Stimulated activated CD4-positive, alpha-beta T cell treated with anti-CD3 and anti-CD28 coated beads, Interleukin-4, amount 100 ng/mL, for 48 hours (primary cell): ENCODE measurements at regions not wholly inside any gene's neighbourhood (a gene's known extent, or its start where the extent isn't known, plus 50 kb on each side); places are given as distances from the start of the nearest gene placed in this dataset.
"Not testable (repeated sequence)": the region's sequence is repeated elsewhere in the genome, so short reads cannot be mapped to it uniquely, and the experiment has no call there.

Experiments
- DNase-seq, 2 donors: peaks; one replicate each; pipeline ENCODE4 v3.0.0-alpha.2; 2020; ENCODE audit warnings: low read depth in 2 of 2

DNA sequence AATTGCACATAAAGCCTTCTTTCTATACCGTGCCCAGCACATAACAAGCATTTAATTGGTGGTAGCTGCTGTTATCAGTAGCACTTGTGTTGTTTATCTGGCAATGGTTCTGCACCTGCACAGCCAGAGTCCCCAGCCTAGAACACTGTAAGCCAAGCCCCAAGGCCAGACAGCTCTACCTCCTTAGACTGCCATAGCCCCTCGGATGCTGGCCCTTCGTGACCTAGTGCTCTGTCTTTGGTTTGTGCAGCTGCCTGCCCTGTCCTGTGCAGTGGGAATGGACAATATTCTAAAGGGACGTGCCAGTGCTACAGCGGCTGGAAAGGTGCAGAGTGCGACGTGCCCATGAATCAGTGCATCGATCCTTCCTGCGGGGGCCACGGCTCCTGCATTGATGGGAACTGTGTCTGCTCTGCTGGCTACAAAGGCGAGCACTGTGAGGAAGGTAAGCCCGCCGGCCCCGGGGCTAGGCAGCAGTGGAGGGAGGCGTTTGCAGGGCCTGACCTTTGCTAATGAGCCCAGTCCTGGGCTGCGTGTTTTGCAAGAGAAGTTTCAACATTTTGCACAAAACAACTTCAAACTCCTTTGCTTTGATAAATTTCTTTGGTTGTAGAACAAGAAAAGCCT, 173.3 kb upstream of the WWC1 start:
- DNase-seq: no peak

DNA sequence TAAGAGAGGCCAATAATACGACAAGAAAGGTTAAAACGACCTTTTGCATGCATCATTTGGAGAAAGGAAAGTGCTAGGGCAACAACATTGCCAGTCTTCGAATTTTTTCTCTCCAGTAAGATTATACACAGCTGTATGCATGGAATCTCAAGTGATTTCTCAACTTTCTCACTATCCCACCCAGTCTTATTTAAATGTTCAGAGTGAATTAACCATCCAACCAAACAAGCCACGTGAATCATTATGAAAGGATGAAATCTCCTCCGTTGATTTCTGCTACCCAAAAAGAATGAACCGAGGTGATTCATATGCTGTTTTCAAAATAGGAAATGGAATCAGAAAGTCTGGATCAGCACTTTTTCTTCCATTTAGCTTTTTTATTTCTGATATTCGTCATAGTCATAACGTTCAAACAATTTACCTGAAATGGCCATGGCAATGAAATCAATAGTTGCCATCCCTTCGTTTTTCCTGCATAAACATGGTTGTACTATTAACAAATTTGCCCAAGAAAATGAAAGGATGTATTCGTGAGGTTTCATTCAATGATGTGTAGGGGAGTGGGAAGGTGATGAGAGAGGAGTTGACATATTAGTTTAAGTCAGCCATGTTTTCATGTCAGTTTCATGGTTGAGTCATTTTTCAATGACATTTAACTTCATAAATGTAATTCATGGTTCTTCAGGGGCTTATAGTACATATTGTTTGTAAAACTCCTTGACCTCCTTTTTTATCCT, 170.9 kb upstream of the WWC1 start:
- no peak for DNase-seq

DNA sequence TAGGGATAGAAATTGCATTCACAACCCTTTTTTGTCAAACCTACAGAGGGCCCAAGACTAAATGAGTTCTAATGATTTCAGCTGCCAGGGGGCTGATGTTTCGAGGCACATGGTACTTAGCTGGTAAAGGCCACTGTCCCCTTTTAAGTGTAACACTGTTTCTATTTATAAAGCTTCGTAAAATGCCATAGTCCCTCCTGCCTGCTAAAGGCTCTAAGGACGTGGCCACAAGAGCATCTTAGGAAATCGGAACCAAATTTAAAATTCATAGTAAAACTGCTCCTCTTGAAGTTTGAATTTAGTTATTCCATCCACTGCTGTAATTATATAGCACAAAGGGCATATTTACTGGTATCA, 170.3 kb upstream of the WWC1 start:
- no peak for DNase-seq

- no peak for DNase-seq
Observed at GRCh38 chr5:168123631-168124528, 167.6 kb upstream of the WWC1 start.

DNA sequence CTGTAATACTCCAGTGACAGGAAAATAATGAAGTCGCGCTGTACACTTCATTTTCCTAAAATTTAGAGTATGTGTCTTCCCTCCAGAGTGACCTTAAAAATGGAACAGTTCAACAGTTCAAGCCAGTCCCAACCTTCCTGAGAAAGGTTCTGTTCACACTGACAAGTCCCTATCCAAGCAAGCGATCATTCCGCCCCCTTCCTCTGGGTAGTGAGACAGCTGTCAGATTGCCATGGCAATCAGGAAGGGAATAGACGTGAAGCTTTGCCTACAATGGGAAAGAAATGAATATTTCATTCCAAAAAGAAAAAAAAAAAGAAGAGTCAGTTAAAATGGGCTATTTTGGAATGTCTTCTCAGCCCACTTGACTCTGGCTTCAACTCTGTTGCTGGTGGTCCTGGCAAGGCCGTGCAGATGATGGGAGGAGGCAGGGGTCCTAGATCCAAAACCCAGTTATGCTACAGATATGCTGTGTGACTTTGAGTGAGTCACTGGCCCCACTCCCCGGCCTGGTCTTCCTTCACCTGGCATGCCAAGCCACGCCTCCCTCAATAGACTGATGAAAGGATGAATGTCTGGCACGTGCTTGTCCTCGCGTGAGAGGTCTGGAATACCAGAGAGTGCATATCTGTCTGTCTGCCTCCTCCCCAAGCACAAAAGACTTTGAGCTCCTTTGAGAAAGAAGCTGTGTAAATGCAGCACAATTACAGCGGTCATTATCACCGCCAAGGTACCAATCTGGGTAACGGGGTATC, 165.8 kb upstream of the WWC1 start:
- DNase-seq: no peak

DNA sequence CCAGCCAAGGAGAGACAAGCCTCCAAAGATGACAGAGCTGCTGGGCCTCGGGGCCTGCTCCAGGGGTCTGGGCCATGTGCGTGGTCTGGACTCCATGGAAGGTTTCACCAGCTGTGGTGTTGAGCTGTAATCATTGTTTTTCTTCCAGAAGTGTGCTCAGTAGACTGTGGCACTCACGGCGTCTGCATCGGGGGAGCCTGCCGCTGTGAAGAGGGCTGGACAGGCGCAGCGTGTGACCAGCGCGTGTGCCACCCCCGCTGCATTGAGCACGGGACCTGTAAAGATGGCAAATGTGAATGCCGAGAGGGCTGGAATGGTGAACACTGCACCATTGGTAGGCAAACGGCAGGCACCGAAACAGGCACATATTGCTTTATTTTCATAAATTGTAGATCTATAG, 164.8 kb upstream of the WWC1 start:
- no peak for DNase-seq

DNA sequence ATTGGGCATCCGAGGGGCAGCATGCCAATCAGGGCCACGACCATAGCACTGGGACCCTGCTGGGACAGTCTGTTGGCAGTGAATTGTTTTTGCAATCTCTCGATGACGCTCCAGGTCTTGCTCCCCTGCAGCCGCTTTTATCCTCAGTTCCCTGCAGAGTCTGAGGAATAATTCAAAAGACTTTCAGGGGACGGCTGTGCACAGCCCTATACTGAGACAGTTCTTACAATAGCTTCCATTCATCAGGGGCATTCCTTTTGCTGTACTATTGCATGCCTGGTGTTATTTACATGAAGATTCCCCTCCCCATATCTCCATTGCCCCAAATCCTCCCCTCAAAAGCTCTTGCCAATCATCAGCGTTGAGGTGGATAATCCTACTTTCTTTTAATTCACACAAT, 163.3 kb upstream of the WWC1 start:
- no peak for DNase-seq

- no peak for DNase-seq
Observed at GRCh38 chr5:168128557-168128956, 162.9 kb upstream of the WWC1 start.

DNA sequence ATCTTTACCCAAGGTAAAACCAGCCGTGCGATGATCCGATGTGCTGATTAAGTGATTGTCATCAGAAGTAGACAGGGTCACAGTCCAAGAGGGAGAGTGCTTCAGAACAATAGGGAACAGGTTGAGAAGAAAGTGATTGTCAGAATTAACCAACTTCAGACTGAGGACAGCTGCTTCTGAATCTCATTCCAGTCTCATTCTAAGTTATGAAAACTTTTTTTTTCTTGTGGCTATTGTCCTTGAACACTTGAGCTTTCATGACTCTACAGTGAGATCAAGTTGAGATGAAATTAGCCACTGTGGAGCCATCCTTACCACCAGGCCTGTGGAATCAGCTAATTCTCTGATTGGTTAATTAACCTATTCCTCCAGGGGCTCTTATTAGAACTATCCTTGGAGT, 159.9 kb upstream of the WWC1 start:
- DNase-seq: no peak

GRCh38 chr5:168132241-168132641, 159.2 kb upstream of the WWC1 start:
- no peak for DNase-seq

DNA sequence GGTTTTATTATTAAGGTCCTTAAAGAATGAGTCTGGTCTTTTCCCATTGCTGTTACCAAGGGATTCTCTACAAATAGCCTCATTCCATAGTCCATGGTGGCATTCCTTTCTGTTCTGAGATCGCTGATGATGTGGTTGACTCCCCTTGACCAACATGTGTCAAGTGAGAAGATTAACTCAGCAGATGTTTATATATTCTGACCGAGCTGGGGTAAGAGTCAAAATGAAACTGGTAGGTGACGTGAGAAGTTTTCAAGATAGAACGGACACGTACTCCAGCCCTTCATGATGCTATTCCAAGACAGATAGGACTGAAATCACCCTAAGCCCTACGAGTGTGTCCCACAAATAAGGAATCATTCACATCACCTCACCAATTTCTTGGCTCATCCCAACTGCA, 155.5 kb upstream of the WWC1 start:
- DNase-seq: no peak

- DNase-seq: no peak
Observed at GRCh38 chr5:168136340-168136739, 155.1 kb upstream of the WWC1 start.

DNA sequence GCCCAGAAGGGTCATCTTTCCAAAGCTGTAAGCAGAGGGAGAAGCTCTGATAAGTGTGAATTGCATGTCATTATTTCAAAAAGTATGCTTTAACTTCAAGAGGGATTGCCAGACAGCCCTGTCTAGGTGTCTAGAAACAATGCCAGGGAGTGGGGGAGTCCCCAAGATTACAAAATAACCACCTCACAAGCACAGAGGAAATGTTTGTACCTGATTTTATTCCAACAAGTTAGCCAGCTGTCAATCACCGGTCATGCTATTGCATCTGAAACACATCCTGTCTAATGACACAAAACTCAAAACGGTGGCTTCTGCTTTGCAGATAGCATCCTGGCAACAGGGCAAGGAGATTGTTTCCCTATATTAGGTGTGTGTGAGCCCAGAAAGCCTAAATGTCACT, 154.2 kb upstream of the WWC1 start:
- no peak for DNase-seq

- no peak for DNase-seq
Observed at GRCh38 chr5:168140241-168140640, 151.2 kb upstream of the WWC1 start.

- no peak for DNase-seq
Observed at GRCh38 chr5:168142402-168142801, 149.0 kb upstream of the WWC1 start.

- DNase-seq: not testable (repeated sequence)
Observed at GRCh38 chr5:168143521-168143920, 147.9 kb upstream of the WWC1 start.

DNA sequence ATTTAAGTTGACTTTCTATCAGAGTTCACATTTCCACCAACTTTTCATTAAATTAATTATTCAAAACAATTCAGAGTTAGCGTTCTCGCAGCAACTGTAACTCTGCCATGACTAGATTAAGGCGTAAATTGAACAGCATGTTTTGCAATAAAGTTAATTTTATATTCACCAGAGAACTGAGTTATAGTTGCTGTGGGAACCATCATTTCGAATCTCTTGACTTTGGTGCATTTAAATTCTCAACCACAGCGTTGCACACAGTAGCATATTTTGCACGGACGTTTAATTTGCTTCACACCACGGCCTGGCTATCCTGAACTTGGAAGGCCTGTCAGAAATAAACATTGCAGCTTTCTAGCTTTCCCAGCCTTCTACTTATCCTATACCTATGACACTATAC, 144.3 kb upstream of the WWC1 start:
- DNase-seq: no peak

DNA sequence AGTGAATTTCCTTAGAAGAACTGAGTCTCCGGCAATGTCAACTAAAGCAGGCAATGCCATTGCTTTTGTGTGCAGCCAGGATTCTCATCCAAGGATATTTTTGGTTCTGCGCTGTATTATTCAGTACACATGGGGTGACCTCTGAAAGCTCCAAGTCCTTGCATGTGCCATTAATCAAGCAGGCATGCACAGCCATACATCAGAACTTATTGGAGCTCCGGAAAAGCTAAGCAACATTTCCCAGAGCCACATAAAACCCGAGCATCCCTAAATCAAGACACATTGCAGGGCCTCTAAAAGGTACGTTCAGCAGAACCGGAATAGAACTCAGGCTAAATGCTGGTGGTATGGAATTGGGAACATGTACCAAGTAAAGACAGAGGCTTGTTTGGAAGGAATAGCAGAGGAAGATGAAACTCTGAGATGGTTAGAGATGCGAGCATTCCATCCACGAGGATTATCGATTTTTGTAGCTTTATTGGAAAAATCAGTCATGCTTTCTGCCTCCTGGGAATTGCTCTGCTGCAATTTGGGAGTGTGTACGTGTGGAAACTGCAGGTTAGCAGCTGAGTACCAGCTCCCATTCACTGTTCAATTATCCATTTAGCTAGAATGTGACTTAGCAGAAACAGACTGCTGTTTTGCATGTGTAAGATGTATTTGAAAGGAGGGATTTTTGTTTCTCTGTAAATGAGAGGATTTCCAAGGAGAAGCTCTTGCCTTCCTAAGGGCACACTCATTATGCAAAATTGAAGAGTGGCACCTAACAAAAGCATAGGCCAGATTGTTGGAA, 143.7 kb upstream of the WWC1 start:
- DNase-seq: no peak

- no peak for DNase-seq
Observed at GRCh38 chr5:168151041-168151440, 140.4 kb upstream of the WWC1 start.

DNA sequence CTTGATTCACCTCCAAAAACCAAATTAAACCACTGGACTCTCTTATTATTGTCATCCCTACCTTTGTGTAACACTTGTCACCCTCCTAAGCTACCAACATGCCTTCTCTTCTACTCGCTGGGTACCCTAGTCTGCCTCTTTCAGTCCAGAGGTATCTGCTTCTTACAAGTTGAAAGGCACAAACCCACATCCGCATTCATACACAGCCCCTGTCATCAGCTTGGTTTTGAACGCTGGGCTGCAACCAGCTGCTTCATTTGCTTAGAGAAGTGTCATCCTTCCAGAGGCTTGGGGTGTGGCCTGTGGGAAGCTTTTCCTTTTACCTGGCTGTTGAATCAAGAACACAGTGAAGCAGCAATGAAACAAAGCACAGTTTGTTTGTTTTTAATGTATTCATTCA, 138.8 kb upstream of the WWC1 start:
- no peak for DNase-seq

DNA sequence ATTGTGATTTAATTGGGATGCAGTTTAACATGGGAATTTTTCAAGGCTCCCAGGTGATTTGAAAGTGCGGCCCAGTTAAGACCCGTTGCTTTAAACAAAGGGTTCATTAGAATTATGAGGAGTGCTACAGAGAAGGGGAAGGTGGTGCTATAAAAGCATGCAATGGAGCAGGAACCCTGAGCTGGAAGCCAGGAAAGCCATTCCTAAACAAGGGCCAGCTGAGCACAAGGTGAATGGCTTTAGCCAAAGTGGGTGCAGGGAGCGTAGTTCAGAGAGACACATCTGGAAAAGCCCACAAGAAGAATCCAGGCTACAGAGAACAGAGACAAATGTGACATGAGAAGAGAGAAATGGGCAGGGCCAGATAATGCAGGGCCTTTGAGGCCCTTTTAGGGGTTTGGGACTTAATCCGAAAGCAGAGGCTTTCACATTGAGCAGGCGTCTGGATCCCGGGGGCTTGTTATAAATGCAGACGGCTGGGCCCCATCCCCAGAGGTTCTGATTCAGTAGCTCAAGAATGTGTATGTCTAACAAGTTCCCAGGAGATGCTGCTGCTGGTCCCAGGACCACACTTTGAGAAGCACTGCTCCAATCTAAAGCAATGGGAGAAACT, 138.1 kb upstream of the WWC1 start:
- DNase-seq: no peak
